ENCODE measurements at regions not wholly inside any gene's neighbourhood (a gene's known extent, or its start where the extent isn't known, plus 50 kb on each side); places are given as distances from the start of the nearest gene placed in this dataset.
A peak's percentile ranks its signal among the peaks of the same experiment; 100 is the strongest.

DNA sequence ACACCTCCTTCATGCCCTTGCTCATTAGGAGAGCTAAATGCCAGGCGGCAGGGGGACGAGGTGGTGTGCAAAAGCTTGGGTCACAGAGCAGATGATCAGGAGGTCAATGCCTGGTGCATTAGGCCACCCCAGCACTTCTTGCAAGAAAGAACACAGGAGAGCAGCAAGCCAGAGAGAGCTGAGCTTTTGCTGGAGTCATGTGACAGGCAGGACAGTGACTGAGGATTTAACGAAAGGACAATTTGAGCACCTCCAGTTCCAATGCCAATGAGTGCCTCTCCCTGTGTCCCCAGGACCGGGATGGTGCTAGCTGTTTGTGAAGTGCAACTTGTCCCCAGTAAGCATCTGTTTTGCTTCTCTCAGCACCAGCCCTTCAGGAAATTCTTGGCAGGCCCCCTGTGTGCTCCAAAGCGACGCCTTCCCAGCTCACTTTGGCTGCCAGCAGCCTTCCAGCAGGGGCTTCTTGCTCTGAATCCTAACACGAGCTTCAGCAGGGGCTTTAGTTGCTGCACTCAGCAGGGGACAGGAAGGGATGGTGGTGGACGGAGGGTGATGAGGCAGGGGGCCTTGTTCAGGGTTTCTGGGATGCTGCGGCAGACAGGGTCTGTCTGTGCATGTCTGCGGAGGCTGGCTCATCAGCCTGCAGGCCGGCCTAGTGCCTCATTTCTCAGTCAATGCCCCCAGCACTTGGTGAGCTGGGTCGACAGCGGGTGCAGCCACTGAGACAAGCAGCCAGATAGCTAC is 368.1 kb downstream of the RPS24 start:
- DNase-seq: no peak

- DNase-seq: no peak
Measured at GRCh38 chr10:78402591-78402990, 368.9 kb downstream of the RPS24 start.

GRCh38 chr10:78403781-78404180 is 370.1 kb downstream of the RPS24 start:
- DNase-seq: no peak

GRCh38 chr10:78404296-78404695 is 370.6 kb downstream of the RPS24 start:
- DNase-seq: no peak

DNA sequence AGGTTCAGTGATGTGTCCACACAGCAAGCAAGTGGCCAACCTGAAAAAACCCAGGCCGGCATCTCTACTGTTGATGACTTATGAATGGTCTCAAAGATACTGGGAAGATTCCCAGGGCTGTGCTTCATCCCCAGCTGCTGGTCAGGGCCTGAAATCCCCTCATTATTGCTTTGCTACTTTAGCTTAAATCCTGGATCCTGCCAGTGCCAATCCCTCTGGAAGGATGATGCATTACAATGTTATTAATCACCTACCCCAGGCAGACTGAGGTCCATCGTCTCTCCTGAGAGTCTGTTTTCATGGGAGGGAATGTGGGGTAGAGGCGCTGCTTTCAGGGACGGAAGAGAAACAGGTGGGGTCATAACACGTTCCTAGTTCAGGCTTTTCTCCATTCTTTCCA is 371.6 kb downstream of the RPS24 start:
- DNase-seq: no peak

DNA sequence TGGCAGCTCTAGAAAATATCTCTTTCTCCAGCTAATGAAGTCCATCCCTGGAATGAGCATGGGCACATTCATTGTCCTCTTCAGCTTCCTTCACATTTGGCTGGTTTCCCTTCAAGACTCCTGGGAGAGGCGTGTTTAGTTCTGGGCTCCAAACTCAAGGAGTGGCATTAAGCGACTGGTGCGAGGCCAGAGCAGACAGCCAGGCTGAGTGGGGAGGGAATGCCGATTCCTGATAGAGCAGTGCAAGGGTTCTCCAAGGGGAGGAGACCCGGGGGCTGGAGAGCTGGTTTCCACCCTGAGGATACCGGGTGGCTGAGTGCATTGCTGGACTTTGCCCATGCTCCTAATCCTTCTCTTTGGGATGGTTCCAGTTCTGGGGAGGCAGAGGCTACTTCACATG is 372.1 kb downstream of the RPS24 start:
- DNase-seq: no peak

DNA sequence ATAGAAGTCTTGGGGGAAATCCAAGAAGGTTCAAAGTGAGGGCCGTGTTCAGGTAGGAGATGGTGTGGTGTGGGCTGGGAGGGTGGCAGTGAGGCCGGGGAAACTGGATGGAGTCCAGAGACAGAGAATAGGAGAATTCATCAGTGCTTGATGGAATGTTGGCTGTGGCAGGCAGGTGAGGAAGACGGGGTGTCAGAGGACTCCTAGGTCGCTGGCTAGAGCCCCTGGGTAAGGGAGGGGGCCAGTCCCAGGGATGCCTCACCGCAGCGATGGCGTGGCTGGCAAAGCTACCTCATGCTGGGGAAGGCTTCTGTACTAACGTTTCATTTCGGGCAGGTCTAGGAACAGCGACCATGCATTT is 373.0 kb downstream of the RPS24 start:
- no peak for DNase-seq

GRCh38 chr10:78407009-78407711 is 373.5 kb downstream of the RPS24 start:
- DNase-seq: peak; percentile 84

DNA sequence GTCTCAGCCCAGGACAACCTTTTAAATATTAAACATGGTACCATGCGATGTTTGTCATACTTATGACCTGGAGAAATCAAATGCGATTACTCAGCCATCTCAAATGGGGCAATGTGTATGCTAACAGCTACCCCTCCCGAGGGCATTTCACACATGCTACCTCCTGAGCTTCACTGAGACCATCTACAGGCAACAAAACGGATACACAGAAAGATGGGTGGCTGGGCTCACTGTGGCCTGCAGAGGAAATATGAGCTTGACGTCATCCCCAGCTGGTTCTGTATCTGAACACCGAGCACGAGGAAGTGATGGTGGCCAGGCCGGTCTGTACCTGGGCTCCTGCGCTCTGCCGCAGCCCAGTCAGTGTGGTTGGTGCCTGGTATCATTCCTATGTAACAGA is 374.3 kb downstream of the RPS24 start:
- no peak for DNase-seq

- DNase-seq: peak; percentile 37
Measured at GRCh38 chr10:78408671-78409472, 375.2 kb downstream of the RPS24 start.

GRCh38 chr10:78410046-78410965 is 376.6 kb downstream of the RPS24 start:
- no peak for DNase-seq

DNA sequence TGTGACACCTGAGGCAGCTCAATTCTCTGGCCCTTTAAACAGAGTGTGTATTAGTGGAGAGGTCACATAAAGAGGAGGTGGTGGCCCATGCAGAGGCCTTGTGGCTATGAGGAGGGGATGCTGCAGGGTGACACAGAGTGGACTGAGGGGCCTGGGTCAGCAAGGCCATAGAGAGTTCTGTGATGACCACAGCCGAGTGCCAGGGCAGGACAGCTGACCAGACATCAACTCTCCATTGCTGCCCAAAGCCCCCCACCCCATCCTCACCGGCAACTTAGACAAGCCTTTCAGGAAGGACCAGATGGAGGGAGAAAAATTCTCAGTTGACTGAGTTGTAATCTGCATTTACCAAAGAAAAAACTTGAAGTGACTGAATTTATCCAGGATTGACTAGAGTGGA is 378.1 kb downstream of the RPS24 start:
- DNase-seq: no peak

DNA sequence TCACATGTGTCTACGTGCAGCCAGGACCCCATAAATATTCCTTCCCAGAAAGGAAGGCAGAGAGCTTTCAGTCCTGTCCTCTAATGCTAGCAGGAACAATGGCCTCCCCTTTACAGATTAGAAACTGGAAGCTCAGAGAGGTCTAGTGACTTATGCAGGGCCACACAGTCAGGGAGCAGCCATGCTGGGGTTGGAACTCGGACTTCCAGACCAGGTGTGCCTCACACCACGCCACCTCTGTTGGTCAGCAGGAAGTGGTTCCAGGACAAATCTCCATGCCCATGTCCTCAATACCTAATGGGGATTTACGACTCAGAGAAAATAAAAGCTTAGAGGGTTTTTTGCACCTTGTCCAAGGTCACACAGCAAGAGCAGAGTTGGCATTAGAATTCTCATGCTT is 378.9 kb downstream of the RPS24 start:
- no peak for DNase-seq

- DNase-seq: no peak
Measured at GRCh38 chr10:78413076-78414055, 379.7 kb downstream of the RPS24 start.

DNA sequence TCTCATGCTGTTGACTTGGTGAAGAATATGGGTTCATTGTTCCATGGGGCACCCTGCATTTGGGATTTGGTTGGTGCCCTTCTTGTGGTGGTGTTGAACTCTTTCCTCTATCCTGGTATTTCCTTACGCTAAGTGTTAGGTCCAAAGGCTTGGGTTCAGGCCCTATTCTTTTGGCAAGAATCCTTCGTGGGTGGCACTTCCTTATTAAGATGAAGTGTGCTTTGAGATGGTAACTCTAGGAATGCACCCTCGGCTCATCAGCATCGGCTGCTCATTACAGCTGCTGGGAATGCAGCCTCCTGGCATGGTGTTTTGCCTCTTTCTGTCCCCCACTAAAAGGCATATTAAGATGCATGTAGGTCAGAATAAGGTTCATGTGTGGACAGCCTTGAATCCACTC is 380.7 kb downstream of the RPS24 start:
- DNase-seq: no peak

DNA sequence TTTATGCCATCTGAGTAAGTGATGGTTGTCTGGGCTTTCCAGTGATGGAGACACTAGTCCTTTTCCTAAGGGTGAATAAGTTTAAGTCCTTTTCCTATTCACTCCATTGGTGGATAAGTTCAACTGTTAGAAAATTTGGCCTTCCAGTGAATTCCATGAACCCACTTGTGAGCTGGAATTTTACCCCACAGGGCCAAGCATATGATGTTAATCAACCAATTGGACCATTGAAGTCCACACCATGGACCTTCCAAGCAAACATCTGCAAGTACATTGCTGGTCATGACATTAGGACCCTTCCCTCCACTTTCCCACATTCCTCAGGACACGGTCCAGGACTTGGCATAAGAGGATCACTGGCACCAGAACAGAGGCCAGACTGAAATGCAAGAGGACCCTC is 381.4 kb downstream of the RPS24 start:
- no peak for DNase-seq

DNA sequence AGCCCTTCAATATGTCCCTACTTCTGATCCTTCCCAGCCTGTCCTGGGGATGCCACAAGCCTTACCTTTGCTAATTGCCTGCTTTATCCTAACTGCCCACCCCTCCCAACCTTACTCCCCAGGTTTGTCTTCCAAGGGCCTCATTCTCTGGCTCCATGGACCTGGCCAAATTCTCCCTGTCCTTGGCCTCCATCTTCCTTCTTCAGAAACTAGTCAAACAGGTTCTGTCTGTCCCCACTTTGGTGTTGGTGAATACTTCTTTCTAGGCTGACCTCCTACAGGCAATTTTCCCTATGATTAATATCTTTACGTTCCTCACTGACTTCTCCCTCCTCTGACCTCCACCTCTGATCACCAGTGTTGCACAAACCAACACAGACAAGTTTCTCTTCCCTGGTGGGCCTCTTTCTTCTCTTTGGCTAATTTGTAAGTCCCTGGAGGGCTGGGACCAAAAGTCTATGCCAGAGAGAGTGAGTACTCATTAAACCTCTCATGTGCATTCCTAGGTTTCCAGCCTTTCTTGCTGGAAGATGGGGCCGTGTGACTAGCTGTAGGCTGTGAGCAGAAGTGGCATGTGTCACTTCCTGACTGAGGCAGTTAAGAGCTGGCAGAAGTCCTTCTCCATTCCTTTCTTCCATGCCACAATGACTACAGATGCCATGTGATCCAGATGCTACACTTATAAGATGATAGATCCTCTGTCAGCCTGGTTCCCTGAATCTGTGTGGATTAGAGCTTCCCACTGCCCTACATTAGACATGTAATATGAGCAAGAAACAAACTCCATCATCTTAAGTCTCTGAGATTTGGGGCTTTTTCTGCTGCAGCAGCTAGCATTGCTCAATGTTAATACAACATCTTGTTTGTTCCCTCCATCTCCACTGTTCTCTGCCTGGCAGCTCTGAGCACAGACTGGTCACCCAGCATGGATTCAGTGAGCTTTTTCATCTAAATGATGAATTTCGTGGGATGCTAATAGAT is 382.7 kb downstream of the RPS24 start:
- DNase-seq: no peak

- no peak for DNase-seq
Measured at GRCh38 chr10:78417425-78418370, 384.0 kb downstream of the RPS24 start.

Measured in NCI-H774 (cell line).